Vagina (tissue), 2 donors: ENCODE measurements at regions not wholly inside any gene's neighbourhood (a gene's known extent, or its start where the extent isn't known, plus 50 kb on each side); places are given as distances from the start of the nearest gene placed in this dataset.

Source experiments
- CTCF ChIP-seq, 3 experiments: fragments of 450-650 bp in 2 of 3; fragments of 200-600 bp in 1 of 3; sonication (generic) in 1 of 3; IDR thresholded peaks; one replicate each; pipeline ENCODE4 v1.5.1; 2017 to 2019; ENCODE audit warnings: antibody characterized with exemption in 3 of 3, mild to moderate bottlenecking in 2 of 3, moderate library complexity in 2 of 3
- POLR2A ChIP-seq, 2 donors: fragments of 450-650 bp; IDR thresholded peaks; one replicate each; pipeline ENCODE4 v1.6.1; 2017; ENCODE audit warnings: antibody characterized with exemption in 2 of 2, mild to moderate bottlenecking in 2 of 2, moderate library complexity in 2 of 2
- POLR2AphosphoS5 ChIP-seq, 2 donors: sonication (generic); formaldehyde crosslinking; IDR thresholded peaks; one replicate each; pipeline ENCODE4 v1.9.0; 2017; ENCODE audit warnings: antibody characterized with exemption in 2 of 2, mild to moderate bottlenecking in 2 of 2, low read depth in 1 of 2; ENCODE audit not compliant: insufficient read depth in 1 of 2

- TF ChIP-seq POLR2A (IDR thresholded peaks at IDR 0.05), result no peak
- TF ChIP-seq CTCF (IDR thresholded peaks at IDR 0.05), result no peak
- no peak for TF ChIP-seq POLR2AphosphoS5 (IDR thresholded peaks at IDR 0.05; ENCODE audit: insufficient read depth in 1 of 2, low read depth in 1 of 2)
Observed at GRCh38 chr2:76009484-76009883, 298.8 kb upstream of the GCFC2 start.
